ENCODE measurements at regions not wholly inside any gene's neighbourhood (a gene's known extent, or its start where the extent isn't known, plus 50 kb on each side); places are given as distances from the start of the nearest gene placed in this dataset.

DNA sequence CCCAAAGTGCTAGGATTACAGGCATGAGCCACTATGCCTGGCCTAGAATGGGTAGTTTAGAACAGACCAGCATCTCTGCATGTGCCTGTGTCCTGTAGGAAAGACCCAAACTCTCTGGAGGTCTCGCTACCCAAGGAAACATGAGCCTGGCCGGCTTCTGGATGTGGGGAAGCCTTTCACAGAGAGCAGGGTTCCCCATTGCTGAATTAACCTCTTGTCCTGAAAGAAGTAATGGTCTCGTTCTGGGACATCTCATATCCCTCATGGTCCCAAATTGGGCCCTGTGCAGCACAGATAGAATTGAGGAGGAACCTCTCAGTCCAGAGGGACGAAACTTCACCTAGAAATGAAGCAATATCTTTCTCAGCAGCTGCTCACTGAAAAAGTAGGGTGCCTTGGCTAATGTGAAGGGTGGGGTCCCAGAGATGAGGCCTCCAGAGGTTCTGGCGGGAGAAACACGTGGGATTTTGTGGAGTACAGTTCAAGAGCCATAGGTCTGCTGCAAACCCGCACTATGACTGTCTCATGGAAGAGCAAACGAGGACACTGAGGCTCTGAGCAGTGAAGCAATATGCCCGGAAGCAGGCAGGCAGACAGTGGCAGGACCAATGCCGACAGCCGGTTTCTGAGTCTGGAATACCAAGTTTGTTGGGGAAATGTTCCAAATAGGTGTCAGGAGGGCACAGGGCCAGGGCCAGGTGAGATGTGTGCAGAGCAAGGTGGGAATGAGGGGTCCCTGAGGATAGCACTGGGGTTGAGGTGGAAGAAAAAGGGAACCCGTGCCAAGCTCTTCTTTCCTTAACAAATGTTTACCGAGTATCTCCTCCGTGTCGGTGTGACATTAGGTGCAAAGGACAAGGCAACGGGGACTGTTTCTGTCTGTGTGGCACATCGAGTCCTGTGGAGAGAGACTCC lies 121.0 kb upstream of the TWIST2 start:
- no peak for ATAC-seq

DNA sequence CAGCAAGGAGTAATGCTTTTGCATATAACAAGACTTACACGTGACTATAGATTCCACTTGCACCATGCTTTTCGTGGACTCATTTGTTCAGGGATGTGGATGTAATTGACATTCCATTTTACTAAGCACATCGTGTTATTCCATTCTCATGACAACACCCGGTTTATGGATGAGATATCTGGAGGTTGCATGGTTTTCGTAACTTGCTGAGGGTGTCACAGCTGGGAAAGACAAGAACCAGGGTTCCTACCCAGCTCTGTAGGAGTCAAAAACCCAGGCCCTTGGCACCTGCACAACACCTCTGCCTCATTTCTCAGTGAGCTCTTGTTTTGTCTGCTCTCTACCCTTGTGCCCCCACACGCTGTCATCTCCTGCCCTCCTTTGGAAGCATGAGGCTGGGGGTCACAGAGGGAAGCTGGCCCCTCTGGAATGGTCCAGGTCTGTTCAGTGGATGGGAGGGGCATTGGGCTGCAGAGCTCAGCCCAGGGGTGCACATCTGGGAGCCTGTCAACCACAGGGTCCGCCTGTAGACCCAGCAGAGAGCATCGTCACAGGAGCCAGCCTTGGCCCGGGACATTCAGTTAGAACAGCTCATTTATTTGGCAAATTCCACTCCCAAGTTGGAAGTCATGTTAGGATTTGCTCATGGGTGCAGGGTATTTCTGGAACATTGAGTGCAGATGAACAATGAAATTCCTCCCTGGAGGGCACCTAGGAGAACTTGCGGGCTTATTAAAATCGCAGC lies 120.1 kb upstream of the TWIST2 start:
- no peak for ATAC-seq

DNA sequence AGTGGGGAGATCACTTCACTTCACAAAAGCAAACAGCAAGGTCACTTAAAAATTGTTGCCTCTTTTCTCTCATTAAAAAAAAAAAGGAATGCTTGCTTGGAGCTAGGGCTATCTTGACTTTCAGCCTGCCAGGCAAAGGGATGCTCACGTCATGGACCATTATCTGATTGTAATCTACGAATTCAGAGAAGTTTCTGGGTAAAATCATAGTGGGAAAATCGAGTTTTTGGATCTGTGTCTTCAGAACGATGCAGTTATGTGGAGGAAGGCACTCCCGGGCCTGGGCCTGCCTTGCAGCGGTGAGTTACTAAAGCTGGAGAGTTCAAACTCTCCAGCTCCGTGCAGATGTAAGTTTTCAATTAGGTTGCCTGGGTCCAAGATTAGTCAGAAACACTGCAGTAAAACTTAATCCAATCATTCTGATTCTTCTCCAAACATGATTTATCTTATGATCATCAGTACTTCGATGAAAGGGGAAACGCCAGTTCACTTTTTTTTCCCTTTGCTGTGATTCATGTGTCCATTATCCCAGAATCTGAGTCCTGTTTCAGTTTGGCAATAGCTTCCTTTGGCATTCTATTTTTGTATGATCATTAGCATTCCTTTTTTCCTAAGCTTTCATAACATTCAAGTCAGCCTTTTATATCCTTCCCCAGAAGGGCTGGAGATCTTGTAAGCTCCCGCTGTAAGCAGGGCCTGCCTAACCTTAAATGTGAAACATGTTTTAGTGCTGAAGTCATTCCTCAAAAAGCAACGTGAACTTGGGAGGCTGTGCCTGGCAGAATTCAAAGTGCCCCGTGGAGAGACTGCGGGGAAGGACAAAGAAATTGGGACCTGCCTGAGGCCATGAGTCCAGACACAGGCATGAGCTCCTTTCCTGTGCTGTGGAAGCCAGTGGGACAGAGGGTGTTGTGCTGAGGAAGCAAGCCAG lies 119.3 kb upstream of the TWIST2 start:
- ATAC-seq, result peak; percentile 22

DNA sequence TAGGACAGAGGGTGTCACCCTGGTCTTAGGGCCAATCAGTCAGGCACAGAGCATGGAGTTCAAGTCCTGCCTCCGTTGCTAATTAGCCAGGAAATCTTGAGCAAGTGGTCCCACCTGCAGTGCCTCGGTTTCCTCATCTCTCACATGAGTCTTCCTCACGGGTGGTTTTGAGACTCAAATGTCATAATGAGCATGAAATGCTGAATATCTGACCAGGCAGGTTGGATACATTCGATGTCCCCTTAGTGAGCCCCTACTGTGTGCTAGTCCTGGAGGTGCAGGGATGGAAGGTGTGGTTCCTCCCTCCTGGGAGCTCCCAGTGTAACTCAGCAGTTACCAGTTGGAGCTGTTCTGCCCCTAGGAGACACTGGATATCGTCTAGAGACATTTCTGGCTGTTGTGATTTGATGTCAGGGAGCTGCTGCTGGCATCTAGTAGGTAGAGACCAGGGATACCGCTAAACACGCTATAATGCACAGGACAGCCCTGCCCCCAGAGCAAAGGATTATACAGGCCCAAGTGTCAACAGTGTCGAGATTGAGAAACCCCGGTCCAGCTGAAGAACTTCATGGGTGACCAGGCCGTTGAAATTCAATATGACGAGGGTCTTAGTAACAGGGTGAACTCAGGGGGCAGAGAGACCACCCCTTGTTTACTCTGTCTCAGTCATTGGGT lies 118.5 kb upstream of the TWIST2 start:
- ATAC-seq, result no peak

DNA sequence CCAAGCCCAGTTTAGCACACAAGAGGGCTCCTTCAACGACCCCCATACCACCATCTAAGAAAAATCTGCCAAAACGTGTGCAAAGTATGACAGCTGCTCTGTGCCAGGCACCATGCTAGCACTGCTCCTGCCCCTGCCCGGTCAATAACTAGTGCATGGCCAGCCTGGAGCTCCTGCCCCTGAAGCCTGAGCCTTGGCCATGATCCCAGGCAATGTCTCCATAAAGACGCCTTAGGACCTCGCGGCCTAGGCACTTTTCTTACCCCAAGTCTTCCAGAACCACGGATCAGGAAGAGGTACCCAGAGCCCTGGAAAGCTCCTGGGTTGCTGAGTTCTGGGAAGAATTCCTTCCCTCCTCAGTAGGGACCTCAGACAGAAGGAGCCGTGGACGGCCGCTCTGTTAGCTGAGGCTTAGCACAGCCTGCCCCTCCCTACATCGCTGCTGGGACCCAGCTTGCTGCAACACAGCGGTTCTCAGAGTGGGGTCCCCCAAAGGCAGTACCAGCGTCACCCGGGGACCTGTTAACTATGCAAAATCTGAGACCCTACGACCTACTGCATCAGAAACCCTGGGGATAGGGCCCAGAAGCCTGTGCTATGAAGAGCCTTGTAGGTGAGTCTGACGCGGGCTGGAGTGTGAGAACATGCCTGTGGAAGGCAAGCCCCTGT lies 117.8 kb upstream of the TWIST2 start:
- no peak for ATAC-seq

GRCh38 chr2:238730881-238731280 lies 117.0 kb upstream of the TWIST2 start:
- ATAC-seq, result no peak

DNA sequence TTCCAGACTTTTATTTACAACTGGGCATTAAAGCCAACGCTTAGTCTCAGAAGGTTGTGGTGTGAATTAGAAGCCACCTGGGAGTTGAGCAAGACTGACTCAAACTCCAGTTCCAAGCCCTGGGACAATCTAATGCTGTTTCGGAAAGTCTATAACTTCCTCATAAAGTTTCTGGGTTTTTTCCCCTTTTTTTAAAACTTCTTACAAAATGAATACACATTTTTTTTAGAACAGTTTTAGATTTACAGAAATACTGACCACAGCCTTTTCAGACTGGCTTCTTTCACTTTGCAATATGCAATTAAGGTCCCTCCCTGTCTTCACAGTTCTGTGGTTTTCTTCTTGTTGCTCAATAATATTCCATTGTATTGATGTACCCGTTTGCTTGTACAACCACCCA lies 115.9 kb upstream of the TWIST2 start:
- ATAC-seq, result no peak

- no peak for ATAC-seq
These were observed 109.0 kb upstream of the TWIST2 start for GRCh38 chr2:238738917-238739316.

DNA sequence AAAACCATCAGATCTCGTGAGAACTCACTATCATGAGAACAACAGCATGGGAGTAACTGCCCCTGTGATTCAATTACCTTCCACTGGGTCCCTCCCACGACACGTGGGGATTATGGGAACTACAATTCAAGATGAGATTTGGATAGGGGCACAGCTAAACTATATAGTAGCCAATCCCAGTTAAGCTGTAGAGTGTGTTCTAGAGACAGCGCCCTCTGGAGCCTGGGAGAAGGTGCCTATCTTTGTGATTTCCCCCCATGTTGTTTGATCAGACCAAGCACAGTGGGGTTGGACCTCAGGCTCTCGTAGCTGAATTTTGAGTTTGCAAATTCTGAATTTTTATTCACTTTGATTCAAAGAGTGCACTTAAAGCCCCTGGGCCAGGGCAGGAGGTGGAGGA lies 108.2 kb upstream of the TWIST2 start:
- no peak for ATAC-seq

DNA sequence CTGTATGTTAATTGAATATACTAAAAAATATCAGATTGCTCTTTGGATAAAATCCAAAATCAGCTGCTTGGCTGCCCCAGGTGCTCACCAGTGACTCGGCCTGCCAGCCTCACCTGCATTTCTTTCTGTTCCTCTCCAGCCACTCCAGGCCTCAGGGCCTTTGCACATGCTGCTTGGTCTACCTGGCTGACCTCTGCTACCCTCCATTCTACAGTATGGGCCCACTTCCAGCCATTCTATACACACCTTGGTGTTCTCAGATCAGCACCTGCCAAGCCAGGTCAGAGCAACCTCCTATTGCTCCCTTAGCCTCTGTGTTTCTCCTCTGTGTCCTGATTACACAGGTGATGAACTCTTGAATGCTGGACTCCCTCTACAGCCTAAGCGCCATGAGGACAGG lies 106.6 kb upstream of the TWIST2 start:
- no peak for ATAC-seq

GRCh38 chr2:238742066-238742465 lies 105.8 kb upstream of the TWIST2 start:
- ATAC-seq, result no peak

GRCh38 chr2:238742664-238743063 lies 105.2 kb upstream of the TWIST2 start:
- no peak for ATAC-seq

DNA sequence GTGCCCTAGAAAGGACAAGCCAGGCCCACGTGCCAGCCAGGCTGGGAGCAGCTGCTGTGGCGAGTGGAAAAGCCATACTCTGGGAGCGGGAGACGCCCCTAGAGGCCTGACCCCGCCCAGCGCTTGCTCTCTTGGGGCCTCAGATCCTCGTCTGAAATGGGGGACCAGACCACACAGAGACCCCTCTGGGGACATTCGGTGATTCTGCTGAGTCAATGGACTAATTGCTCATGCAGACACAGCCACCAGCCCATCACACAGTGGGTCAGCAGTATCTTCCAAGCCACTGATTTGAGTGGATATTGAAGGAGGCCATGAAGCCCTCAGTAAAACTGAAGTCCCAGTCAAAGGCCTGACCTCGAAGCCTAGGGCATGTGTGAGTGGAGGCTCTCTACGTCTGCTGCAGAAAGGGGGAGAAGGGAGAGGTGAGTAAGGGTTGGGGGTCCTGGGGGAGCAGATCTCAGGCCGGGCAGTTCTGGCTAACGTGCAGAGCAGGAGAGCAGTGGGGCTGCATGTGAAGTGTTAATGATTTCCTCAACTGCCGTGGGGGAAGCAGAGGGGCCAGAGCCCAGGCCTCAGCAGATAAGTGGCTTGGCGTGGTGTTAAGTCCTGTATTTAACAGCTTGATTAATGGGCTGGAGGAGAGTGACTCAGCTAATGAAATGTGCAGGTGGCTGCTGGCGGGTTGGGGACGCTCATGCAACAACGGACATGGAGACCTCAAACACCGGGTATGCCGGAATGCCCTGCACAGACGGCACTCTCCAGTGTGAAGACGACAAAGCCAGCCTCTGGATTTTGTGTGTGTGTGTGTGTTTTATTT lies 104.4 kb upstream of the TWIST2 start:
- ATAC-seq, result no peak

DNA sequence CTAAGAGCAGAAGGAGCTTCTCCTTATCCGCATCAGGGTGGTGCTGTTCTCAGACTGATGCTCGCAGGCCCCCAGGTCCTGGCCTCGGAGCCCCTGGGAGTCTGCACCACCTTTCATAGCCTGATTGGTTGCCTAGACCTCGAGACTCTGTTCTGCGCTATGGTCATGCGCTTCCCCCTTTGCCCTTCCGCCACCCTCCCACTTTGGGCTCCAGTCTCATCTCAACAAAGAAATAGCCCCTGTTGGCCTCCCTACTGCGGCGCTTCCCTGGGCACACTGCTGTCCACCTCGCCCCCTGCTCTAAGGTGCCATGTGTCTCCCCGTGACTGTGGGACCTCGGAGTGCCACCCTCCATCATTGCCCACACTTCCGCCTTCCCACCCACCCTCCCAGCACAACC lies 102.9 kb upstream of the TWIST2 start:
- no peak for ATAC-seq

DNA sequence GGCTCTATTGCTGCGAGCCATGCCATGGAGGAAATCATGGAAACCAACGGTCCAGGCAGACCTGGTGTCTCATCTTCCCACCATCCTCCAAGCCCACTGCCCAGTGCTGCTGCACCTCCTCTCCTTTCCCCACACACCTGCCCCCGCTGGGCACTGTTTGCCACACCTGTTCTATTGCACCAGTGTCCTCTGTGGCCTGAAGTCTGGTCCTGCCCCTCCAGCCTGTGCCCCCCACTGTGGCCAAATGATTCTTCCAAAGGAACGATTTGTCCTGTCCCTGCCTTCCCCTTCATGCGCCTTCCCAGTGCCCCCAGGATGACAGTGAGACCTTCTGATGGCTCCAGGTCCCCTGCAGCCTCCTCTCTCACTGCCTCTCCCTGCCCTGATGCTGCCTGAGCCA lies 101.9 kb upstream of the TWIST2 start:
- ATAC-seq, result no peak

- no peak for ATAC-seq
These were observed 100.8 kb upstream of the TWIST2 start for GRCh38 chr2:238747114-238747513.

GRCh38 chr2:238747557-238747956 lies 100.3 kb upstream of the TWIST2 start:
- ATAC-seq, result no peak

- no peak for ATAC-seq
These were observed 97.5 kb upstream of the TWIST2 start for GRCh38 chr2:238750212-238750904.

GRCh38 chr2:238754259-238754658 lies 93.6 kb upstream of the TWIST2 start:
- no peak for ATAC-seq

- ATAC-seq, result no peak
These were observed 86.0 kb upstream of the TWIST2 start for GRCh38 chr2:238761868-238762267.
